GM18873 (cell line): ENCODE measurements at regions not wholly inside any gene's neighbourhood (a gene's known extent, or its start where the extent isn't known, plus 50 kb on each side); places are given as distances from the start of the nearest gene placed in this dataset.
"Not testable (repeated sequence)": the region's sequence is repeated elsewhere in the genome, so short reads cannot be mapped to it uniquely, and the experiment has no call there.

Source experiments
- ATAC-seq: cut with Tn5 transposase; IDR thresholded peaks from one replicate; pipeline ENCODE4 v1.9.1; 2021; ENCODE audit warnings: mild to moderate bottlenecking, moderate library complexity, moderate number of reproducible peaks; ENCODE audit not compliant: unreplicated experiment, low FRiP score

- ATAC-seq: no peak
These were observed 97.4 kb upstream of the ELOVL5 start for GRCh38 chr6:53446151-53446550.

- ATAC-seq: no peak
These were observed 93.0 kb upstream of the ELOVL5 start for GRCh38 chr6:53441761-53442160.

GRCh38 chr6:53441035-53441493, 92.3 kb upstream of the ELOVL5 start:
- ATAC-seq: no peak

- no peak for ATAC-seq
These were observed 91.7 kb upstream of the ELOVL5 start for GRCh38 chr6:53440336-53440945.

GRCh38 chr6:53439556-53439955, 90.8 kb upstream of the ELOVL5 start:
- no peak for ATAC-seq

GRCh38 chr6:53437557-53438202, 88.9 kb upstream of the ELOVL5 start:
- no peak for ATAC-seq

- no peak for ATAC-seq
These were observed 88.0 kb upstream of the ELOVL5 start for GRCh38 chr6:53436526-53437303.

DNA sequence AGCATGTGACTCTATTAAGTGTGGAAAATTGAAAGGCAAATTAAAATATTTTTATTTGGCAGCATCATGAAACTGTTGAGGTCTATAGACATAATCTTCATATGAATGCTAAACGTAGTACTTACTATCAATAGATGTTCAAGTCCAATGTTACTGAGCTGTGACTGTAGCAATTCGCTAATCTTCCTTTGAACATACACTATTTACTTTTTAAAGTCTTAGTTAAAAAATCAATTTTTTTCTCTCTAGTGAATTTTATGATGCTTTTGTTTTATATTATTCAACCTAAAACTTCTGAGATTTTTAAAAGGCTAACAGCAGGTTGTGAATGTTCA, 85.2 kb upstream of the ELOVL5 start:
- no peak for ATAC-seq

DNA sequence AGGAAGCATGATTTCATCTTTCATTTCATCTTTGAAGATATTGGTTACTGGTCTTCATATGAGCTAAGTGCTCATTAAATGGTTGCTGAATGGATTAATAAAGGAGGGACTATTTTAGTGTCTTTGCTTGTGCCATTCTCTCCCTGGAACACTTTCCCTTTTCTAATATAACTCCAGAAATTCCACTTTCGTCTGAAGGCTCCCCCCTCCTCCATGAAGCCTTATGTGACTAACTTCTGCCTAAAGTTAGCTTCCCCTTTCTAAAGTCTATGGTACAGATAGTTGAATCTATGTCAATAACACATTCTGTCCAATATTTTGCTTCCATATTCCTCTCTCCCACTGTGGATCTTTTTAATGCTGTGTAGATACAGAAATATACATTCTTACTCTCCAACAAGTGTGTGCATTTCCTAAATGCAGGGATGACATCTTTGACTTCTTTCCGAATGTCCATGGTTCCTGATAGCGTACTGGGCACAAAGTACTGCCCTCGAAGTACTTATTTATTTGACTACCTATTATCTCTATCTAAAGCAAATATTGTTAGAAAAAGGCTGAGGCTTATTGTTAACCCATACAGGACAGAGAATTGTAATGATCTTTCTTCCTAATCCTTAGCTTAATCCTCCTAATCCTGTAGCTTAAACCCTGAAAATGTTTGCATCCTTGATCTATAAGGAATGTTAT, 84.7 kb upstream of the ELOVL5 start:
- no peak for ATAC-seq

GRCh38 chr6:53432318-53433161, 83.8 kb upstream of the ELOVL5 start:
- ATAC-seq: no peak

DNA sequence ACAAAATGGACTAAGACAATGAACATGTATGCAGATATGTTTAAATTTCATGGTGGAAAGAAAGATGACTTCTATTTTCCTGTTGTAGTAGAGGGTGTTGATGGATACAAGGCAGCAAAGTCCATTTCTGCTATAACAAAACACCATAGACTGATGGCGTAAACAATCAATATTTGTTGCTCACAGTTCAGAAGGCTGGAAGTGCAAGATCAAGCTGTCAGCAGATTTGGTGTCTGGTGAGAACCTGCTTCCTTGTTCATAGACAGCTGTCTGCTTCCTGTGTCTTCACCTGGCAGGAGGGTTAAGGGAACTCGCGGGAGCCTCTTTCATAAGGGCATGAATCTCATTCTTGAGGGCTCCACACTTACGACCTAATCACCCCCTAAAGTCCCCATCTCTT, 83.0 kb upstream of the ELOVL5 start:
- no peak for ATAC-seq

GRCh38 chr6:53429401-53429800, 80.7 kb upstream of the ELOVL5 start:
- no peak for ATAC-seq

DNA sequence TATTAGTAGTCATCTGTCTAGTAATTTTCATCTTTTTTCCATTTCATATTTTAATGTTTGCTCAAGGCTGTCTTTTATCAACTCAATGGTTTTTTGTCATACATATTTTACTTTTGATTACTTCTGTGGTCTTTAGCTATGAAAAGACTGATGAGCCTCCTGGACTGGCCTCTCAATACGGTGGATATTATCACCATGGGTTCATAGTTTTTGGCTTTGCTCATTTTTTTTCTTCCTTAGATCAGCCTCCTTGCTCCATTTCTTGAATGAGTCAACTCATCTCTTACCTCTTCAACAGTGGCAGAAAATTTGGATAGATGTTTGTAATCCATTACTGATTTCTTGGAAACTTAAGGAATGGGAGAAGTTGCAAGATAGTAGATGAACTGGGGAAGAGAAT, 80.1 kb upstream of the ELOVL5 start:
- ATAC-seq: no peak

- peak; percentile 93 for ATAC-seq
These were observed 78.0 kb upstream of the ELOVL5 start for GRCh38 chr6:53426667-53427270.

DNA sequence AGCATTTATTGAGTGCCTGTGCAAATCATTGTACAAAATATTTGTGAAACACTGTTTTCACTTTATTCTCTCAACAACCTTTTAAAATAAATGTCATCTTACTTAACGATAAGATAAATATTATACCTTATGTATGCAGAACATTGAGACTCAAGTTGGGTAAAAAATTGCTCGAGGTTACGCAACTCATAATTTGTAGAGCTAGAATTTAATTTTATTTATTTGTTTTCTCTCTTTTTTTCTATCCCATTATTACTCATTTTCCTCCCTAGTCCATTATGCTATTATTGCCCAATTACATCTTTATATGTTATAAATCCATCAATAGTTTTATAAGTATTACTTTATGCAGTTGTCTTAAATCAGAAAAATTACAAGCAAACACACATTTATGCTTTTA, 77.4 kb upstream of the ELOVL5 start:
- no peak for ATAC-seq

- no peak for ATAC-seq
These were observed 76.4 kb upstream of the ELOVL5 start for GRCh38 chr6:53424976-53425718.

DNA sequence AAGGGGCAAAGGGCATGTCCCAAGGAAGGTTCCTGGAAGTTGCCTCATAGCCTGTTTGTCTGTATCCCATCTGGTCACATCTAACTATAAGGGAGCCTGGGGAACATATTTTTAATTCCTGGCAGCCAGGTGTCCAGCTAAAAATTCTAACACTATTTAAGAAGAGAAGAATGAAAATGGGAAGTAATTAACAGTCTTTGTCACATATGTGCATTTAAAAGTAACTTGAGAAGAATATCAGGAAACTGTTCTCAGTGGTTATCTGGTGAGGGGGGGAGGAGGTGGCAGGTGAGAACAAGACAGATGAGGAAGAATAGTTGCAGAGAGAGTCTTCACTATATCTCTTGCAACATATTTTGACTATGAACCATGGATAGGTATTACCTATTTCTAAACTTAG, 75.5 kb upstream of the ELOVL5 start:
- ATAC-seq: no peak

DNA sequence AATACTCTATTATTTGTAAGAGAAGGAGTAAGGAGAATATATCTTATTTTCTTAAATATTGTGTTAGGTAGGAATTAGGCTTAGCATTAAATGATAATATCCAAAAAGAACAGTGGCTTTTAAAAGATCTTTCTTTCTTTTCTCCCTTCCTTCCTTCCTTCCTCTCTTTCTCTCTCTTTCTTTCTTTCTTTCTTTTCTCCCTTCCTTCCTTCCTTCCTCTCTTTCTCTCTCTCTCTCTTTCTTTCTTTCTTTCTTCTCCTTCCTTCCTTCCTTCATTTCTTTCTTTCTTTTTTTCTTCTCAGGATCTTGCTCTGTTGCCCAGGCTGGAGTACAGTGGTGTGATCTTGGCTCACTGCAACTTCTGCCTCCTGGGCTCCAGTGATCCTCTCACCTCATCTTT, 74.8 kb upstream of the ELOVL5 start:
- ATAC-seq: not testable (repeated sequence)

GRCh38 chr6:53419026-53419425, 70.3 kb upstream of the ELOVL5 start:
- ATAC-seq: no peak
